ENCODE measurements at regions not wholly inside any gene's neighbourhood (a gene's known extent, or its start where the extent isn't known, plus 50 kb on each side); places are given as distances from the start of the nearest gene placed in this dataset.

DNA sequence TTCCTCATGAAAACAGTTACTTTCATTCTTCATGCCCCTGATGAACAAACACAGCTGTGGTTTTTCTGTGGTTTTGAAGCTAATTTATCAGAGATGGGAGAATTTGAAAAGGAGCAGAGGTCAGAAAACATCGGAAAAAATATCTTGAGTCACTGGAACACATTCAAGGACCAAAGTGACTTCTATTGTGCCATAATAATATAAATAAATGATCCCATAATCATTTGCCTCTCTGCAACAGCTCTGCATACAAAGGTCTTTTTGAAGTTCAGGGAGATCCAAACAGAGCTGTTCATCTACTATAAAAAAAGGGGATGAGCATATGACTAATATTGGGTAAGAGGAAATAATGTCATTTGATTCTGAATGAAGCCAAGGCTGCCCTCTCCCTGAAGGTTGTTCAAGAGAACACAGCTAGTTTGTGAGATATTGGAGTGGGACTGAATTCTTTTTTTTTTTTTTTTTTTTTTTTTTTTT is 201.3 kb upstream of the GALNT5 start:
- Mint-ChIP-seq H3K27ac (no peak overlapping the region), H3K9me3 (ENCODE audit: insufficient read depth) (no peaks in the 10 kb centered on the region), H3K27me3 (peaks cover 2% of the 10 kb centered on the region), H3K4me3 (no peak overlapping the region), H3K4me1 (no peaks in the 10 kb centered on the region)
- Histone ChIP-seq H3K9me3 (ENCODE audit: control extremely low read depth in 1 of 3, control insufficient read depth in 2 of 3, insufficient read depth in 1 of 3, low read length in 2 of 3) (no peaks in the 10 kb centered on the region), H3K4me1 (ENCODE audit: control insufficient read depth in 2 of 2, insufficient read depth in 2 of 2, low read length in 2 of 2) (no peaks in the 10 kb centered on the region), H3K79me2 (ENCODE audit: control insufficient read depth, insufficient read depth, low read length) (no peaks in the 10 kb centered on the region), H3K36me3 (replicated peaks in 1 of 2; ENCODE audit: control extremely low read depth in 1 of 2, control insufficient read depth in 1 of 2, extremely low read depth in 1 of 2, insufficient read depth in 2 of 2, low read length in 1 of 2) (no peaks in the 10 kb centered on the region), H3K9ac (ENCODE audit: low read length) (no peak overlapping the region), H2AFZ (ENCODE audit: insufficient read depth, low read depth, low read length, poor library complexity, severe bottlenecking) (no peak overlapping the region), H3K4me2 (replicated peaks; ENCODE audit: low read depth, low read length, poor library complexity, severe bottlenecking) (no peak overlapping the region), H3K4me3 (ENCODE audit: control extremely low read depth in 1 of 5, extremely low read depth in 1 of 5, insufficient read depth in 1 of 5, low read depth in 2 of 5, low read length in 4 of 5) (no peak overlapping the region), H4K20me1 (ENCODE audit: control insufficient read depth, insufficient read depth, low read length, poor library complexity, severe bottlenecking) (no peaks in the 10 kb centered on the region), H3K27me3 (replicated peaks in 1 of 4; ENCODE audit: control extremely low read depth in 1 of 4, control insufficient read depth in 3 of 4, insufficient read depth in 4 of 4, low read length in 3 of 4) (no peaks in the 10 kb centered on the region), H3K27ac (ENCODE audit: low read length in 2 of 2) (no peak overlapping the region)
- ChIA-PET POLR2A (no interaction called here), CTCF (interaction anchor here (0.8 to 1.2 kb wide), 3 partner anchors 721 to 1688 kb away, joined by 3 to 4 read pairs (median 3); no protein-coding TSS in a partner anchor)
- ATAC-seq (ENCODE audit: low read depth) (no peak), DNase-seq (no peak)
- intact Hi-C loops (cut with micrococcal nuclease): no loop called here
- no peak for TF ChIP-seq EZH2 (IDR thresholded peaks at IDR 0.05; ENCODE audit: borderline replicate concordance, insufficient read depth, low read depth, low read length, poor library complexity, severe bottlenecking)
- TF ChIP-seq, protein P1, sequence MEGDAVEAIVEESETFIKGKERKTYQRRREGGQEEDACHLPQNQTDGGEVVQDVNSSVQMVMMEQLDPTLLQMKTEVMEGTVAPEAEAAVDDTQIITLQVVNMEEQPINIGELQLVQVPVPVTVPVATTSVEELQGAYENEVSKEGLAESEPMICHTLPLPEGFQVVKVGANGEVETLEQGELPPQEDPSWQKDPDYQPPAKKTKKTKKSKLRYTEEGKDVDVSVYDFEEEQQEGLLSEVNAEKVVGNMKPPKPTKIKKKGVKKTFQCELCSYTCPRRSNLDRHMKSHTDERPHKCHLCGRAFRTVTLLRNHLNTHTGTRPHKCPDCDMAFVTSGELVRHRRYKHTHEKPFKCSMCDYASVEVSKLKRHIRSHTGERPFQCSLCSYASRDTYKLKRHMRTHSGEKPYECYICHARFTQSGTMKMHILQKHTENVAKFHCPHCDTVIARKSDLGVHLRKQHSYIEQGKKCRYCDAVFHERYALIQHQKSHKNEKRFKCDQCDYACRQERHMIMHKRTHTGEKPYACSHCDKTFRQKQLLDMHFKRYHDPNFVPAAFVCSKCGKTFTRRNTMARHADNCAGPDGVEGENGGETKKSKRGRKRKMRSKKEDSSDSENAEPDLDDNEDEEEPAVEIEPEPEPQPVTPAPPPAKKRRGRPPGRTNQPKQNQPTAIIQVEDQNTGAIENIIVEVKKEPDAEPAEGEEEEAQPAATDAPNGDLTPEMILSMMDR (IDR thresholded peaks at IDR 0.05): no peak
- no CpG with 5 or more reads among the region's 1 CpG for WGBS (ENCODE audit: insufficient coverage)

GRCh38 chr2:157058161-157058560 is 199.3 kb upstream of the GALNT5 start:
- no peaks in the 10 kb centered on the region for H3K4me1 Mint-ChIP-seq
- H3K27ac Mint-ChIP-seq: no peak overlapping the region
- ATAC-seq (ENCODE audit: low read depth) (no peak), DNase-seq (no peak)
- Histone ChIP-seq H3K4me3 (ENCODE audit: control extremely low read depth in 1 of 5, extremely low read depth in 1 of 5, insufficient read depth in 1 of 5, low read depth in 2 of 5, low read length in 4 of 5) (no peak overlapping the region), H3K4me2 (replicated peaks; ENCODE audit: low read depth, low read length, poor library complexity, severe bottlenecking) (no peak overlapping the region), H3K36me3 (replicated peaks in 1 of 2; ENCODE audit: control extremely low read depth in 1 of 2, control insufficient read depth in 1 of 2, extremely low read depth in 1 of 2, insufficient read depth in 2 of 2, low read length in 1 of 2) (no peaks in the 10 kb centered on the region), H2AFZ (ENCODE audit: insufficient read depth, low read depth, low read length, poor library complexity, severe bottlenecking) (no peak overlapping the region), H3K4me1 (ENCODE audit: control insufficient read depth in 2 of 2, insufficient read depth in 2 of 2, low read length in 2 of 2) (no peaks in the 10 kb centered on the region), H3K9me3 (ENCODE audit: control extremely low read depth in 1 of 3, control insufficient read depth in 2 of 3, insufficient read depth in 1 of 3, low read length in 2 of 3) (no peaks in the 10 kb centered on the region), H3K9ac (ENCODE audit: low read length) (no peak overlapping the region), H3K27me3 (replicated peaks in 1 of 4; ENCODE audit: control extremely low read depth in 1 of 4, control insufficient read depth in 3 of 4, insufficient read depth in 4 of 4, low read length in 3 of 4) (no peaks in the 10 kb centered on the region), H3K27ac (ENCODE audit: low read length in 2 of 2) (no peak overlapping the region), H4K20me1 (ENCODE audit: control insufficient read depth, insufficient read depth, low read length, poor library complexity, severe bottlenecking) (no peaks in the 10 kb centered on the region), H3K79me2 (ENCODE audit: control insufficient read depth, insufficient read depth, low read length) (no peaks in the 10 kb centered on the region)
- H3K4me3 Mint-ChIP-seq: no peak overlapping the region
- no peaks in the 10 kb centered on the region for H3K27me3 Mint-ChIP-seq
- no peaks in the 10 kb centered on the region for H3K9me3 Mint-ChIP-seq (ENCODE audit: insufficient read depth)
- ChIA-PET CTCF (interaction anchor here (1.1 kb wide), 1 partner anchor 1679 kb away, joined by 3 read pairs; no protein-coding TSS in a partner anchor), POLR2A (no interaction called here)
- WGBS (ENCODE audit: insufficient coverage): 90% methylated on average over 2 of the region's 2 CpGs
- TF ChIP-seq, protein P1 (IDR thresholded peaks at IDR 0.05): no peak
- intact Hi-C loops (cut with micrococcal nuclease): no loop called here

Data from B cell (primary cell).